ENCODE measurements at regions not wholly inside any gene's neighbourhood (a gene's known extent, or its start where the extent isn't known, plus 50 kb on each side); places are given as distances from the start of the nearest gene placed in this dataset.

- no peaks in the 10 kb centered on the region for H3K36me3 ChIP-seq (ENCODE audit: control insufficient read depth, insufficient read depth, low read length)
- no peak for DNase-seq (ENCODE audit: low read depth)
- H3K27me3 ChIP-seq (ENCODE audit: control insufficient read depth, insufficient read depth, low read length) = no peaks in the 10 kb centered on the region
- H3K4me3 ChIP-seq (ENCODE audit: low read depth, low read length) = no peak overlapping the region
- ChIA-PET CTCF (interaction anchor here (0.5 kb wide), 1 partner anchor 925 kb away, joined by 3 read pairs; no protein-coding TSS in a partner anchor), POLR2A (no interaction called here)
- TF ChIP-seq CTCF (IDR thresholded peaks at IDR 0.05; ENCODE audit: insufficient read depth, low read depth, low read length) = no peak
These were observed 181.0 kb upstream of the BMP4 start for GRCh38 chr14:54137614-54137961.

GRCh38 chr14:54138024-54138353 is 181.4 kb upstream of the BMP4 start:
- ChIA-PET CTCF (interaction anchor here (0.5 kb wide), 1 partner anchor 926 kb away, joined by 3 read pairs; no protein-coding TSS in a partner anchor), POLR2A (no interaction called here)
- TF ChIP-seq CTCF (IDR thresholded peaks at IDR 0.05; ENCODE audit: insufficient read depth, low read depth, low read length) = no peak

GRCh38 chr14:54138354-54139038 is 181.9 kb upstream of the BMP4 start:
- no peak for TF ChIP-seq CTCF (IDR thresholded peaks at IDR 0.05; ENCODE audit: insufficient read depth, low read depth, low read length)
- H3K27me3 ChIP-seq (ENCODE audit: control insufficient read depth, insufficient read depth, low read length) = no peaks in the 10 kb centered on the region
- CTCF ChIA-PET = interaction anchor here (1.1 kb wide), 1 partner anchor 18 kb away, joined by 3 read pairs; no protein-coding TSS in a partner anchor
- H3K36me3 ChIP-seq (ENCODE audit: control insufficient read depth, insufficient read depth, low read length) = no peaks in the 10 kb centered on the region
- H3K4me3 ChIP-seq (ENCODE audit: low read depth, low read length) = no peak overlapping the region
- no peak for DNase-seq (ENCODE audit: low read depth)
- POLR2A ChIA-PET = no interaction called here

More at GRCh38 chr14:54138024-54138353, 181.4 kb upstream of the BMP4 start:
- H3K4me3 ChIP-seq (ENCODE audit: low read depth, low read length) = no peak overlapping the region
- no peaks in the 10 kb centered on the region for H3K36me3 ChIP-seq (ENCODE audit: control insufficient read depth, insufficient read depth, low read length)
- H3K27me3 ChIP-seq (ENCODE audit: control insufficient read depth, insufficient read depth, low read length) = no peaks in the 10 kb centered on the region
- no peak for DNase-seq (ENCODE audit: low read depth)

GRCh38 chr14:54140551-54140950 is 183.9 kb upstream of the BMP4 start:
- ChIA-PET POLR2A (no interaction called here), CTCF (interaction anchor here (1.0 to 1.6 kb wide), 2 partner anchors 16 to 19 kb away, joined by 4 read pairs; no protein-coding TSS in a partner anchor)
- no peak for TF ChIP-seq CTCF (IDR thresholded peaks at IDR 0.05; ENCODE audit: insufficient read depth, low read depth, low read length)
- no peak overlapping the region for H3K4me3 ChIP-seq (ENCODE audit: low read depth, low read length)
- DNase-seq (ENCODE audit: low read depth) = no peak
- no peaks in the 10 kb centered on the region for H3K36me3 ChIP-seq (ENCODE audit: control insufficient read depth, insufficient read depth, low read length)
- no peaks in the 10 kb centered on the region for H3K27me3 ChIP-seq (ENCODE audit: control insufficient read depth, insufficient read depth, low read length)

- CTCF ChIA-PET = no interaction called here
- H3K36me3 ChIP-seq (ENCODE audit: control insufficient read depth, insufficient read depth, low read length) = no peaks in the 10 kb centered on the region
- DNase-seq (ENCODE audit: low read depth) = no peak
These were observed 190.0 kb upstream of the BMP4 start for GRCh38 chr14:54146601-54147000.

More at GRCh38 chr14:54146601-54147000, 190.0 kb upstream of the BMP4 start:
- Histone ChIP-seq H3K4me3 (ENCODE audit: low read depth, low read length) (no peak overlapping the region), H3K27me3 (ENCODE audit: control insufficient read depth, insufficient read depth, low read length) (no peaks in the 10 kb centered on the region)
- TF ChIP-seq CTCF (IDR thresholded peaks at IDR 0.05; ENCODE audit: insufficient read depth, low read depth, low read length) = no peak
- POLR2A ChIA-PET = no interaction called here

All from BJ (cell line).